GM21529 (cell line): ENCODE measurements at regions not wholly inside any gene's neighbourhood (a gene's known extent, or its start where the extent isn't known, plus 50 kb on each side); places are given as distances from the start of the nearest gene placed in this dataset.

ENCODE experiments used
- ATAC-seq: cut with Tn5 transposase; IDR thresholded peaks from one replicate; pipeline ENCODE4 v1.9.1; 2021; ENCODE audit not compliant: unreplicated experiment

DNA sequence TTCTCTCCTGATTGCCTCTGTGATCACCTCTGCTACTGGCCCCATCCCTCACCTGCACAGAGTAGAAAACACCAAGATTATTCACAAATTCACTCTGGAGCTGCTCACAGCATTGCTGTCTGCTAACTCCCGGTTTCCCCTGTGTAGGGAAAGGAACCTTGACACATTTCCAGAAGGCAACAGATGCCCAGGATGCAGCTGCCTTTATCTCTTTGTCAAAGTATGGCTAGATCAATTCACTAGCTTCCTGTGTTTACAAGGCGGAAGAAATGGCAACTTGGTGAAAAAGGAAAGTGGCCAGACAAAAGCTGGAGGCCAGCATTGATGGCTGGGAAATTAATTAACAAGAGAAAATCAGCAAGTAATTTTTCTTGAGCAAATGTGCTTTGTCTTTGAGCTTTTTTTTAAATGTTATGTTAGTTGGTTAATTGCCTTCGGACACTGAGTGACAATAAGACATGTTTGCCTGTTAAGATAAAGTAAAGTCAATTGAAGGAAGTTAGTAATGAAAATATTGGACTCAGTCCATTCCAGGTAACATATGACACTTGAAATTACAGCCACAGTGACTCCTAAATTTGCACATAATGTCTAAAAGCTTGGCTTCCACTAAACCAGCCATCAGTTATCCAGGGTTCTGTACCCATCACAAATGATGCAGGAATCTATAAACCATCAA is 394.6 kb upstream of the IL12A start:
- ATAC-seq, result no peak

DNA sequence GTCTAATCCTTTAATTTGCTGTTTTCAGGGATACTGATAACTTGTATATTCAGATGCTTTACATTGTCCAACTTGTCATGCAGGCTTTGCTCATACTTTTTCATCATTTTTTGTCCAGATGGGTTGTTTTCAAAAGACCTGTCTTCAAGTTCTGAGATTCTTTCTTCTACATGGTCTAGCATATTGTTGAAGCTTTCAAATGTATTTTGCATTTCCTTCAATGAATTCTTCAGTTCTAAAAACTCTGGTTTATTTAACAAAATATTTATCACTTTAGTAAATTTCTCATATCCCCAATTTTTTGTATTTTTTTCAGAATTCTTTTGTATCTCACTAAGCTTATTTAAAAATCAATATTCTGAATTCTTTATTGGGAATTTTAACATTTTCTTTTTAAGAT is 388.3 kb upstream of the IL12A start:
- no peak for ATAC-seq

DNA sequence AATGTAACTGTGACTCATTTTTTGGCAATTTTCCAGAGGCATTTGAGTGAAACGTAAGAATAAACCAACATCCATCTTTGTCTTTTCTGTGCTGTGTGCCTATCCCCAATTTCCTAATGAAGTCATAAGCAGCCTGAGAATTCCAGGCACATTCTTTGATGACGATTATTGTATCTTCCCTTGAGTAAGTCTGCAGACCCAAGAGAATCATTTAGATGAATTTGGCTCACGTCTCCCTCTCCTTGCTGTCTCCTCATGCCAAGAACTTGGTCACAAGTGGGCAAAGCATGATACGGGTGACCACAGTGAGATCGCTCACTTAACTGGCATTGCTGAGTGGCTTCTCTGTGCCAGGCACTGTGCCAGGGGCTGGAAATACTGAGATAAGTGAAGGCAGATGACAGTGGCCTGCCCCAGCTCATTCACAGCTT is 384.5 kb upstream of the IL12A start:
- no peak for ATAC-seq

DNA sequence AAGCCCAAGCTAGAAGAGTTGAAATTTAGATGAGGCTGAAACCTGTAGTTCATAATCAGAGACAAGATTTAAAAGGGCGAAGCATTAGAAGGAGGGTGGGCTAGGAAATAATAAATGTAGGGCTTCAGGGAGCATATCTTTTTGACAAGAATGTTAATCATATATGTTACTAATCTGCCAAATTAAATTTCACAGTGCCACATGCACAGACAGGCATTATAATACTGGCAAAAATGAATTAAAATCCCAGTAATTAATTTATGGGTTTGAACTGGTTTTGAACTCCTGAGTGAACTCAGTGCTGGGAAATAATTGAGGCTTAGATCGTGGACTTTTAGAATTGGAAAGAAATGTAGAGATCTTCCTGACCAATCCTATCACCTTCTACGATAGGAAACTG is 383.5 kb upstream of the IL12A start:
- no peak for ATAC-seq

DNA sequence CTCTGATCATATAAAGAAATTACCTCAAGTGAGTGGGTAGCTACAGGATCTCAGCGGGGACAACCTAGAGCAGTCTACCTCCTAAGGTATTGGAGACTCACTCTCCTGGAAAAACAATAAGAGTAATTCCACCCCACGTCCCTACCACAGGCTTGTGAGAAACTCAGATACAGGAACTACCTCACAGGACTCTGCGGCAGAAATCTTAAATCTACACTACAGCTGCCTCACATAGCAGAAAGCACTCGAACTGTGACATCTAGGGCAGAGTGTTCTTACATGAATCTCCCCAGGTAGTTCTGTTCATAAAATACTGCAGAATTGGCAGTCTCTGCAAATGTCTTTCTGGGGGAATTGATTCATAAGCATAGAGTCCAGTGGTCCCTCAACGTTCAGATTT is 382.9 kb upstream of the IL12A start:
- no peak for ATAC-seq

DNA sequence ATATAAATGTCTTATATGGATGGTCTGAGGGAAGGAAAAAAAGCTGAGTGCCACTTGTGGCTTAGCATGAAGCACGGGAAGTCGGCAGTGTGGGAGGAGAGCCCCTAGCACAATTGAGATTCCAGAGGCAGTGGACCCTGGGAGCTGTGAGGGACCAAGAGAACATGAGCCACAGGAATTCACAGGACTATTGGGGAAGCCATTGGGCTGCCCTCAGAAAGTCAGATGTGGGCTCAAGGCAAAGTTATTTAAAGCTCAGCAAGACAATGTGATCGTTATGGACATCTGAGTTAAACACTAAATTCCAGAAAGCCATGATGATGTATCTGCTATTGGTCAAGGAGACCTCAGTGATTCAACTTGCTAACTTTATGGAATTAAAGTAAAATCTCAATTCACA is 380.8 kb upstream of the IL12A start:
- no peak for ATAC-seq

DNA sequence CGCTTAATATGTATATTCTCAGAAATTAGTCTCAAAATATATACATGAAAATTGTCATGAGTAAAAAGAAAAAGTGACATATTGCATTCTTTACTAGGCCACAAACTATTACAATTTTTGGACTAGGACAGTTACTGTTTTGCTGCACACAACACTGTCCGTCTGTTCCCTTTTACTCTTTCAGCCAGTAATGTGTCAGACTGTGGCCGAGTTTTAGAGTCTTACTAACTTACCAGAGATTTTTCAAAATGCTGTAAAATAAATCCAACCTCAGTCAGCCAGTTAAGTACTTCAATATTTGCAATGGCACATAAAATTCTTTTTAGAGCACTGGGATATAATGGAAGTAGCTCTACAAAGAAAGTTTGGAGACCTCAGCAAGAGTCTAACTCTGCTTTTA is 380.3 kb upstream of the IL12A start:
- ATAC-seq, result no peak

DNA sequence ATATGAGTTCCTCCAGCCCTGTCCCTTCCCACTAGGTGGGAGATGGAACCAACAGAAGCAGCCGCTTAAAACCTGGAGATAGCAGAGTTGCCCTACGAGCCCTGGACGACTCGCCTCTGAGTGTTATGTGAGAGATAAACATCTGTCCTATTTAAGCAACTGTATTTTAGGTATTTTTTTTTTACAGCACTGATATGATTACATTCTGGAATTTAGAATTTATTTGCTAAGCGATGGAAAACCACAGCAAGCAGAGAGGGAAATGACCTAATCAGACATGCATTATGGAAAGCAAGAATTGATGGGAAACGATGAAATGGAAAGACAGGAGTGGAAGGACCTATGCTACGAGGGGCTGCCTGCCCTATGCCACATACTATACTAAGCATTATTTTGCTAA is 379.0 kb upstream of the IL12A start:
- ATAC-seq, result no peak

DNA sequence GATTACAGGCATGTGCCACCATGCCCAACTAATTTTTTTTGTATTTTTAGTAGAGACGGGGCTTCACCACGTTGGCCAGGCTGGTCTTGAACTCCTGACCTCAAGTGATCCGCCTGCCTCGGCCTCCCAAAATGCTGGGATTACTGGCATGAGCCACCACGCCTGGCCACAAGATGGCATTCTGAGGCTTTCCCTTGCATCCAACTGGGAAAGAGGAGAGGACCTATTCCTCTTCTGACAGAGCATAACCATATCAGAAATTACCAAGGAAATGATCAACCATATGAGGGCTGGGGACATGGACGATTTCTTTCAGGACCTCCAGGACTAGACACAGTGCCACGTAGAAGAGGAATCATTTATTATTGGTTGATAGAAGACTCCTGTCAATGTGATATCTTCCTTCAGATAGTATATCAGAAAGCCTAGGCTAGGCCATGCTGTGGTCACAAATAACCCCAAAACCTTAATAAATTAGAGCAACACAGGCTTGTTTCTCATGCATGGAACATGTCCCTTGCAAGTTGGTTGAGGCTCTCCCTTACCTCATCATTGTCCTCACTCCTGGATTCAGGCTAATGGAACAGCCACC is 372.3 kb upstream of the IL12A start:
- ATAC-seq, result no peak

DNA sequence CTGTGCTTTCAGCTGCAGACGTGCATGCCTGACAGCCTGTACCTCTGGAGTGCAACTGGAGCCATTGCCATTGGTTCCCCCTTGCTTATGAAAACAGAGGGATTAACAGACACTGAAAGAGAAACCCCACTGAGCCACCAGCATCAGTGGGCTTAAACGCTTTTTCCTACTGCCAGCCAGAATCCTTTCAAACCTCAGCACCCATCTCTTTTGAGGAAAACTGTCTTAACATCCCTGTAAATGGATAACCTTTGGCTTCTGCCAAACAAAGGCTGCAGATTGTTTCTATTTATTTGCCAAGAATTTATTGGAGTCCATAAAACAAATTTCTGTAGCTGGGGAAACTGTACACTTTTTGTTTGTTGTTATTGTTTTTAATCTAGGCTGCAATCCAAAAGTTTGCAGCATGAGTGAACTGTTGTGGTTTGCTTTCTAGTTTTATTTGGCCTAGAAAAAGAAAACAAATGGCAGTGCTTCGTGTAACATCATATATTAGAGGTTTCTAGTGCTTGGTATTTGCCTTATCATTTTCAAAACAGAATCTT is 369.2 kb upstream of the IL12A start:
- ATAC-seq, result no peak

DNA sequence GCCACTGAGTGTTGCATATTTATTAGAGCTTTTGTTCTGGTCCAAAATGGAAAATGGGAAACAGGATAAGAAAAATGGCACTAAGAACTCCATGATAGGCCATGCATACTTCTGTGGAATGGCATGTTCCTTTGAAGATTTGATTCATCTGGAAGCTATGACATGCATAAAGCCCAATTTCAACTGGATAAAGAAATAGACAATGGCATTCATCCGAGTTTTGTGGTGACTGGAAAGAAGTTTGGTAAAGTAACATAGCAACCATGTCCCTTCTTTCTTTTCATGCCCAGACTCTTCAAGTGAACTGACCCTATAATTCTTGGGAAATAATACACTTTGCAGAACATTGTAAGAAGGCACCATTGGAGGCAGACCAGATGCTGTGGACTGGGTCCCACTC is 368.4 kb upstream of the IL12A start:
- no peak for ATAC-seq

DNA sequence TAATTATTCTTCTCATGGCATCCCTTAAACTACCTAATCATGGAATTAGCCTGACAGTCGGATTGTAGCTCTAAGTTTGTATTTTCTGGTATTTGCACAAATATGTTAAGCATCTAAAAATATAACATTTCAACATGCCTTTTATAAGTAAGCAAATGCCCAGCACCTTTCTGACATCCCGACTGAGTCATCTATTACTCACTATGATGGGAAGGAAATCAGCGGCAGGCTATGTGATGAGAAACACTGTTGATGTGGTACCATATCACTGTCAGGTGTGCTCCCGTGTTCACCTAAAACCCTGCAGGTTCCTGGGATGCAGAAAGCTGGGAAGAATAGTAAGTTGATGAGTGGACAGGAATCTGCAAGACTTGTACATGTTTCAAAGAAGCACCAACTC is 367.8 kb upstream of the IL12A start:
- no peak for ATAC-seq

DNA sequence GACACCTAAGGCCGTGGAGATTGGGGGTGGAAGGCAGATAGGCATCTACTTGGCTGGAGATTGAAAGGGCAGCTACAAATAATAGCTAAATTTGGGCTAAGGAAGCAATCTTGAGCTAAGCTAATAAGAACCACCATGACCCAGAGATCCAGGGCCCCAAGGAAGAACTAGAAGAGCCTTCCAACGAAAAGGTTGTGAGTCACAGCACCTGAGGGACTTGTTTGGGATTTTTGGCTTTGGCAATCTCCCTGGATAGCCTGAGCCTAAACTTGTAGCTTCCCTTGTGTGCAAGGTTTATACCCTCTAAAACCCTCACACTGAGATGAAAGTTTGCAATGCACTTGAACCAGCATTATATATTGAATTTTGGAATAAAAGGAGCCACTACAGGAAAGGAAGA is 364.0 kb upstream of the IL12A start:
- ATAC-seq, result no peak

DNA sequence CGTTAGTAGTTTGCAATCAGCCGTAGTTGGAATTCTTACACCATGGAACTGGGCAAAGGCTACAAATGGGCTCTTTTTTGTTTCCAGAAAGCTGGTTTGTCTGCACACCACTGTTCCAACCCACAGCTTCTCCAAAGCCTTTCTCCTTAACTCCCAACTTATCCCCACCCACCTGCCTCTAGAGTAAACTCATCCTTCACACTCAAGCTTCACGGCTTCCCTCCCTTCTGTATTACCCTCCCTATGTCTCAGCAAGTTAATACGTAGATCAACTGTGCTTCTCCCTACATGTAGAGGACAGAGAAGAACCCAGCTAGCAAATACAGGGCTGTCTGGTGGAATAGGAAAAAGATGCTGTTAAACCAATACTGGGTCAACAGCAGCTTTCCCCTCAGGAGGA is 363.0 kb upstream of the IL12A start:
- no peak for ATAC-seq

DNA sequence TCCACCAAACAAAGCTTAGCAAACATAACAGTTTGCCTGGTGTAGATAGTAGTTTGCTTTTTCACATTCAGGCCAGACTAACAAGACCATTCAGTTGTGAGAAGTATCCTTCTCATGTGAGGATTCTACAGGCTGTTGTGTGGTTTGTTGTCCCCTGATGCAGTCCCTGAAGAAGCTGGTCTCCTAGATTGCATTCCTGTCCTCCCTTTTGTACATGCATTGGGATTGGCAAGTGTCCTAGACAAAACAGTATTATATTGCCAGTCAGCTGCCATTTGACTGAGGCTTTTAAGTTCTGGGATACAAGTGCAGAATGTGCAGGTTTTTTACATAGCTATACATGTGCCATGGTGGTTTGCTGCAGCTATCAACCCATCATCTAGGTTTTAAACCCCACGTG is 362.0 kb upstream of the IL12A start:
- no peak for ATAC-seq

DNA sequence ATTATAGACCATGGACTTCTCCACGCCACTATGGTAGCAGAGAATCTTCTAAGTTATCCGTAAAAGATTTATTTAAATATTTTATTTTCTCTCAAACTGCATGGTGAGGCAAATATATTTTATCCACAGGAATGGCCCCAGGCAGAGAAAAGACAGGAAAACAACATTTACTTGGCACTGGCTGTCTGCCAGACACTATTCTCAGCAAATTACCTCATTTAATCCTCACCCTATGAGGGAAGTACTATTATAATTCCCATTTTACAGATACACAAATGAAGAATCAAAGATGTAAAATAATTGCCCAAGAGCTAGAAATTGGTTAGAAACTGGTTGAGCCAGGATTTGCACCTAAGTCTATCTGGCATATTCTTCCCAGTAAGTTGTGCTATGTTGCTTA is 361.4 kb upstream of the IL12A start:
- no peak for ATAC-seq

DNA sequence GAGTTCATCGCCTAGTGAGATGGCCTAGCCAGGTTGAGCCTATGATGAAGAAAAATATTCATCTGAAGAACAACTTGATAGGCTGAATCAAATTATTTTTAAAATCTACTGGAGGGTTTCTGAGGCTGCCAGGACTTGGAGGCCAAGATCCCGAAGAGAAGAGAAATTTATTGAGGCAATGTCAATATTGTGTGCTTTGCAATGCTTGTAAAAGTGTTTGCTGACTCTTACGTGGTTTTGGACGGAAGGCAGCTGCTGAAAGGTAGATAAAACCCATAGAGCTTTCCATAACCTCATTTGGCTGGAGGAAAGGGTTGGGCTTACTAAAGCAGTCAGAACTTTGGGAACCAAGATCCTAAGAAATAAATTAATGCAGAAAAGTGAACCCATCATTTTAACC is 361.0 kb upstream of the IL12A start:
- ATAC-seq, result no peak

DNA sequence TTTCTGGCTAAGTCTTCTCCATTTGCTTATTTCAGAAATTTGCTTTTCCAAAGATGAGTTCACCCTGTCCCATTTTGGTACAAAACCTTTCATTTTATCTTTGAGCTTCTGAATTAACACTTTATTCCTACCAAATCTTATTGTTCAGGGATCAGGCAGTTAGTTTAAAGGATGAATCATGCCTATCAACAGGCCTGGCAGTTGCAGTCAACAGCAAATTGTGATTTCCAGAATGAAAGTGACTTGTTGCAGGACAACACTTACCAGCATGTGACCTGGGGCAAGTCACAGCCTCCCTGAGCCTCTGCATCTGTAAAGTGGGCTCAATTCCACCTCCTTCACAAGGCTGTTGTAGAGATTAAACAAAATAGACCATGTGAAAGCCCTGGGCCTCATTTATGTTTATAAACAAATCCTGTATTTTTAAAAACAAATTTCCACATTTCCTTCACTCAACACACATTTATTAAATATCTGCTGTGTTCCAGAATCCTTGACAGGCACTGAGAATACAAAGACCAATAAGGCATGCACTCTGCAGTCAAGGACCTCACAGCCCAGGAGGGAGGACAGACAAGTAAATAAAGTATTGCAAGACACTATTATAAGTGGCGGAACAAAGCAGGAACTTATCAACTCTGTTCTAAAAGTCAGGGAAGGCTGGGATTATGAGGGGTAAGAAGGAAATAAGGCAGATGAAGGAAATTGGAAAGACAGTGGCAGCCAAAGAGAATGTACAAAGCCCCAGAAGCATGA is 359.1 kb upstream of the IL12A start:
- ATAC-seq, result no peak

DNA sequence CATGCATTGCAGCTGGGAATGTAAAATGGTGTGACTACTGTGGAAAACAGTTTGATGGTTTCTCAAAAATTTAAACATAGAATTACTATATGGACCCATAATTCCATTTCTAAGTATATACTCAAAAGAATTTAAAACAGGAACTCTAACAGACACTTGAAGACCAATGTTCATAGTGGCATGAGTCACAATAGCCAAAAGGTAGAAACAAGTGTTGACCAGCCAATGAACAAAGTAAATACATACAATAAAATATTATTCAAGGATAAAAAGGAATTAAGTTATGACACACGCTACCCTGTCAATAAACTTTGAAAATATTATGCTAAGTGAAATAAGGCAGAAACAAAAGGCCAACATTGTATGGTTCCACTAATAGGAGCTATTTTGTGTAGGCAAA is 357.4 kb upstream of the IL12A start:
- no peak for ATAC-seq

DNA sequence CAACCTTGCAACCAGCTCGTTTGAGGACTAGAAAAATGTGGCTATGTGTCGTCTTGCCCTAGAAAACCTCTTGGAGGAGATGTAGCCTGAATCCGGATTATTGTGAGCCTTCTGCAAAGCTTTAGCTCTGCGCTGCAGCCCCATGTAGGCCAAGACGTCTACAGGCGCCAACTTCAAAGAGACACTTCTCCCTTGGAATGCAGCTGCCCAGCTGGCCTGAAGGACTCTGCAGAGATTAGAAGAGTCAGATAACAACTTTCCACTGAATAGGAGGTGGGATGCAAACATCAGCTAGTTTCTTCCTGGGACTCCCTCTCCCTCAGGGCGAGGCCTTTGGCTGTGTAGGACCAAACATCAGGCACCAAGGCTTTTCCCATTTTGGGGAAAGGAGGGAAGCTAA is 356.5 kb upstream of the IL12A start:
- ATAC-seq, result no peak

DNA sequence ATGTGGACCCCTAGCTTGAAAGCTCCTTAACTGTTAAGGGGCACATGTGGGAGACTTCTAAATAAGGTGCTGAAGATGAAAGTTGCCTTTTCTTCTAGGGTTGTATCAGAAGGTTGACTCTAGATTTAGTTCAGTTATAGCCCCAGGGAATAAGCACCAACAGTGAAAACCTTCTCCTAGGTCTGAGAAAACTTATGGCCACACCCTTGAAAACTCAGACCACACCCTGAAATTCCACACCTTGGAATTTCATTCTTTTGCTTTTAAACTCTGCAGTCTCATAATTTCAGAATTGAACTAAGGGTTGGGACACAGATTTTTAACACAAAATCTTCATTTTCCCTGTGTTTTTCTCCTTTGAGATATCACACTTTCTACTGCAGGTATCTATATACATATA is 355.8 kb upstream of the IL12A start:
- no peak for ATAC-seq

DNA sequence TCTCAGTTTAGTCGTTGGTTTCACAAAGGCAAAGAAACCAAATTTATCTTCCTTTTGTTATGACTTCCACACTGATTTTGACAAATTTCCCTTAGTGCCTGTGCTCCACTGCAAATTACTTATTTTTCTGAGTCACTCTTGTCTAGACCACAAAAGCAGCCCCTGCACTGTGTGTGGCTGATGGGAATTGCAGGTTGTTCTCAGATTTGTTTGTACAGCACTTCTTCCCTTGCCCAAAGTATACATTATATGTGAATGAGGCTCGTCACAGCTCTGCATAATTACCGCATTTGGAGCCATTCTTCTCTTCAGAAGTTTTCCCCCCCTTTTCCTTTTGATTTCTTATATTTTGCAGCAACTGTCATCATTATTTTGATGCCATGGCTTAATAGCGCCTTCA is 354.2 kb upstream of the IL12A start:
- ATAC-seq, result no peak
